ENCODE measurements at regions not wholly inside any gene's neighbourhood (a gene's known extent, or its start where the extent isn't known, plus 50 kb on each side); places are given as distances from the start of the nearest gene placed in this dataset.

GRCh38 chr17:12613566-12613965 lies 52.1 kb upstream of the MYOCD start:
- Histone ChIP-seq H3K14ac (ENCODE audit: insufficient read depth, low read length) (no peak overlapping the region), H2BK20ac (ENCODE audit: low read depth, low read length, poor library complexity, severe bottlenecking) (no peak overlapping the region), H4K5ac (ENCODE audit: insufficient read length, low read depth, low read length) (no peak overlapping the region), H3K4me2 (ENCODE audit: insufficient read depth, insufficient read length, low read length) (no peak overlapping the region), H3K18ac (ENCODE audit: insufficient read length, low read depth, low read length) (no peak overlapping the region), H3K79me2 (ENCODE audit: insufficient read depth, low read length) (no peaks in the 10 kb centered on the region), H3K23ac (ENCODE audit: insufficient read length, low read depth, low read length) (no peak overlapping the region), H3K79me1 (ENCODE audit: insufficient read depth, low read depth, low read length, poor library complexity, severe bottlenecking) (no peaks in the 10 kb centered on the region), H2AK5ac (ENCODE audit: insufficient read length, low read length) (no peak overlapping the region), H2AFZ (ENCODE audit: low read length) (no peak overlapping the region), H3K56ac (ENCODE audit: insufficient read length, low read depth, low read length) (no peak overlapping the region), H3K9ac (ENCODE audit: extremely low read depth, insufficient read length, low read length) (no peak overlapping the region), H2BK120ac (ENCODE audit: low read depth, low read length, poor library complexity, severe bottlenecking) (no peak overlapping the region), H4K8ac (replicated peaks; ENCODE audit: insufficient read length, low read depth, low read length) (no peak overlapping the region), H2BK12ac (ENCODE audit: insufficient read length, low read depth, low read length) (no peak overlapping the region), H4K20me1 (ENCODE audit: control insufficient read depth, insufficient read depth, insufficient read length) (no peaks in the 10 kb centered on the region), H2BK5ac (ENCODE audit: insufficient read length, low read length) (no peak overlapping the region), H3K4ac (ENCODE audit: low read depth, low read length) (no peak overlapping the region), H3K27me3 (ENCODE audit: insufficient read depth, low read length) (no peaks in the 10 kb centered on the region), H4K91ac (ENCODE audit: insufficient read length, low read depth, low read length) (no peak overlapping the region), H3K23me2 (ENCODE audit: insufficient read length, low read depth, low read length, poor library complexity, severe bottlenecking) (no peaks in the 10 kb centered on the region), H3K27ac (ENCODE audit: insufficient read length, low read depth, low read length) (no peak overlapping the region), H3T11ph (ENCODE audit: low read length) (no peak overlapping the region), H3K9me3 (ENCODE audit: control insufficient read depth, low read depth, low read length) (no peaks in the 10 kb centered on the region), H3K4me1 (ENCODE audit: insufficient read depth, low read length) (no peaks in the 10 kb centered on the region), H2BK15ac (ENCODE audit: low read depth, low read length) (no peak overlapping the region)
- H3K4me3 Mint-ChIP-seq, result no peak overlapping the region
- H3K27me3 Mint-ChIP-seq (ENCODE audit: low read depth), result no peaks in the 10 kb centered on the region
- DNase-seq, result no peak
- no peaks in the 10 kb centered on the region for H3K36me3 Mint-ChIP-seq (ENCODE audit: insufficient read depth in 1 of 3, low read depth in 3 of 3)
- WGBS (ENCODE audit: extremely low coverage, insufficient read length, low lambda C conversion rate), result no CpG with 5 or more reads among the region's 3 CpGs
- H3K27ac Mint-ChIP-seq, result no peak overlapping the region
- no peaks in the 10 kb centered on the region for H3K4me1 Mint-ChIP-seq
- TF ChIP-seq CTCF (conservative IDR thresholded peaks at IDR 0.05), result no peak
- no peaks in the 10 kb centered on the region for H3K9me3 Mint-ChIP-seq

All from H9 (cell line).